Left renal cortex interstitium (tissue), 4 donors: ENCODE measurements at regions not wholly inside any gene's neighbourhood (a gene's known extent, or its start where the extent isn't known, plus 50 kb on each side); places are given as distances from the start of the nearest gene placed in this dataset.
"Not testable (repeated sequence)": the region's sequence is repeated elsewhere in the genome, so short reads cannot be mapped to it uniquely, and the experiment has no call there.

Experiments used
- DNase-seq, 4 donors: peaks; one replicate each; pipeline ENCODE4 v3.0.0-alpha.2; 2013; ENCODE audit warnings: low read depth in 4 of 4, low spot score in 2 of 4, missing footprints in 1 of 4

DNA sequence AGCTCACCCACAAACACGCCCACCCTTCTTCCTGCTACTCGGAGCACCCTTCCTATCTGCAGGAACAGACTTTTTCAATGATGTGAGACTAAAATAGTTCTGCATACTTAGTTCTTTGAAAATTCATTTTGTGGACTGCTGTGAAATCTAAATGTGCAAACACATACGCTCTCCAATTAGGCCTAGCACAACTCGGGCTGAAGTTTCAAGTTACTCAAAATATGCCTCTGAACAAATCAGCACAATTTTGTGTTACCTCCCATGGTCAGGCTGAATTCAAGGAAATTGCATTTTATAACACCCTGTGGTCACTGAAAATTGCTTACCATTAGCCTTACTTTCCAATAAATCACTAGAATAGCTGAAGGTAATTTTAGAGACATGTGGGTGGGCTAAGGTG, 323.8 kb upstream of the ADCY2 start:
- DNase-seq, result no peak

DNA sequence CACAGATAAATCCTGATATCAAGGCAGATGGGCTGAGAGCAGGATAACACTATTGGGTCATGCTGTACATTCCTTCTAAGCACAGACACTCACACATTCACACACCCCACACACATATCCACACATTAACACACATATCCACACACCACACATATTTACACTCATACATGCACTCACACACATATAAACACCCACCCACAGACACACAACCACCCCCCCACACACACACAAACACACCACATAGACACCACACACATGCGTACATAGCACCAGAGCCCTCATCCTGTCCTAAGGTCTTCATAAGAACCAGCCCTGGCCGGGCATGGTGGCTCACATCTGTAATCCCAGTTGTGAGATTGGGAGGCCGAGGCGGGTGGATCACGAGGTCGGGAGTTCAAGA, 322.3 kb upstream of the ADCY2 start:
- no peak for DNase-seq

DNA sequence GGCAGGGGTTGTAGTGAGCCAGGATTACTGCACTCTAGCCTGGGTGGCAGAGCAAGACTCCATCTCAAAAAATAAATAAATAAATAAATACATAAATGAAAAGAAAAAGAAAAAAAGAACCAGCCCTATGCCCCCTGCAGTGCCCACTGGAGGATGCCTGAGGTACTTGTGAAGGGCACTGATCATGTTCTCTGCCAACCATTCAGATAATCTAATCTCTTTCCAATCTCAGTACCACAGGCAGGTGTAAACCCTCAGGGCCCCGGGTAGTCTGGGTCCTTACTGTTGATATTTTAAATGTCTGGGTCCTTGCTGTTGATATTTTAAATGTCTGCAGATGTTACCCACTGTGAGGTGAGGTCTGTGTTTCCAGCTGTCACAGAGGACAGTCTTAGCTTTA, 321.8 kb upstream of the ADCY2 start:
- DNase-seq, result no peak

- DNase-seq, result no peak
Measured at GRCh38 chr5:7075470-7075869, 320.5 kb upstream of the ADCY2 start.

DNA sequence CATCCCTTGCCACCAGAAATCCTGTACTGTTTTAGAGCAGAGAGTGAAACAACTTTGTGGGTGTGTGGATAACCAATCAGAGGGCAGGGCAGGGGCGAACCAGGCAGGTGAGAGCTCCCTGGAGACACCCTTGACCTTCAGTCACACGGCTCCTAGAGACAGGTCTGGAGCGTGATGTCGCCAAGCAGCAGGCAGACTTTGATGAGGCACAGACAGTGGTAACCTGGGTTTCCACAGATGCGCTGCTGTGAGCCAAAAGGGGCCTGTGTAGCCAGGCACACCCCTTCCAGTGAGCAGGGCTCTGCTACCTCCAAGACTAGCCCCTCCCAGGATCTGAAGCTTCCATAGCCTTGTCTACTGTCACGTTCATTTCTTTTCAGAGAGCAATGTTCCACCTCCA, 317.8 kb upstream of the ADCY2 start:
- DNase-seq, result no peak

DNA sequence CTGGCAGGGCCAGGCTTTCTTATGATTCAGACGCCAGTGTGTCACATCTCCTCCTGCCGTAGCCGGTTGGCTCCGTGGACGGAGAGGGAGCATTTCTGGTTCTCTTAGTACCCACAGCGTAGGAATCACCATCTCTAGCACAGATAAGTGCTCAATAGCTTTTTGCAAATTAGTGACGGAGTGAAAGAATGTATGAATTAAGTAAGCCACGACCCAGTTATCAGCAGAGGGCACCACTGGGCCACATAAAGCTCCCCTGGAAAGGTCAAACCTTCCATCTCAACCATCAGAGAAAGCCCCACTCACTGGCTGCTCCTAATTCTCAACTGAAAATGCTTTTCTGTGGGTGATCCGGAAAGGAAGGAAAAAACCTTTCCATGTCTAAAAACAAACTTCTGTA, 317.0 kb upstream of the ADCY2 start:
- DNase-seq, result peak in 3 of 4 donors; percentile 4 to 10 (median 6)

- DNase-seq, result no peak
Measured at GRCh38 chr5:7080501-7080900, 315.4 kb upstream of the ADCY2 start.

DNA sequence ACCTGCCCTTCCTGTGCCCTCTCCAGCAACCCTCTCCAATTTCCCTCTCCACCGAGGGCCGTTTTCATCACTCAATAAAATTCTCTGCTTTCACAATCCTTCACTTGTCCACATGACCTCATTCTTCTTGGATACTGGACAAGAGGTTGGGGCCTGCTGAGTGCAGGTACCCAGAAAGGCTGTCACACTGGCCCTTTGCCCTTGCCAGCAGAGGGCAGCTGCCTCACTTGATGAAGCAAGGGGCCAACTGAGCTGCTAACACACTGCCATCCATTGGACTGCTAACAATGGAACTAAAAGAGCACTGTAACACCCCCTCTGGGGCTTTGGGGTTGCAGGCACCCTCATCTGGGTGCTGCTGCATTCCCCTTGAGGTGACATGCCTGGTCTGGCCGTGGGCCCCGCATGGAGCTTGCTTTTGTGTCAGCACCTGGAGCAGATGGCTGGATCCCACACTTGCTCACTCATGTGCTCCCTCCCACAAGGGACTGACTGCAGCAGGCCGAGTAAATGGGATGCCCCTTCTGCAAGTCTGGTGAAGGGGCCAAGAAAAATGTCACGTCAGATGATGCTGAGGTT, 308.1 kb upstream of the ADCY2 start:
- no peak for DNase-seq

GRCh38 chr5:7088849-7089248, 307.1 kb upstream of the ADCY2 start:
- DNase-seq, result no peak

DNA sequence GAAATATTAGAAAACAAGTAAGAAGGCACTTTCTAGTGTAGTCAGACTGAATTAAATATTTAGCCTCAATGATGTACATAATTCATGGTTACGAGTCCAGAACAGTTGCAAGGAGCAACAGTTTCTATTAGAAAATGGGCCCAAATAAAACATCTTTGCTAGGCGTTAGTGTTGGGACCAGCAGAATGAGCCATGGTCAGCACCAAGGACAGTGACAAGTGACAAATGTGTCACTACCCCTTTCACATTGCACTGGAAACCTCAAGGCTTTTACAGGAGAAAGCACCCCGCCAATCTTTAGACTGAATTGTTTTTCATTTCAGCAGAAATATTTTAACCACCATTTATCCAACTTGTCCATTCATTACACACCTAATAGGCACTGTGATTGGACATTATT, 301.3 kb upstream of the ADCY2 start:
- peak in 3 of 4 donors; percentile 19 to 50 (median 24) for DNase-seq

- DNase-seq, result no peak
Measured at GRCh38 chr5:7096294-7096693, 299.6 kb upstream of the ADCY2 start.

GRCh38 chr5:7105358-7105757, 290.6 kb upstream of the ADCY2 start:
- DNase-seq, result no peak

- no peak for DNase-seq
Measured at GRCh38 chr5:7117961-7118360, 278.0 kb upstream of the ADCY2 start.

GRCh38 chr5:7131680-7132079, 264.3 kb upstream of the ADCY2 start:
- no peak for DNase-seq

- DNase-seq, result no peak
Measured at GRCh38 chr5:7146886-7147285, 249.1 kb upstream of the ADCY2 start.

- DNase-seq, result no peak
Measured at GRCh38 chr5:7157083-7157482, 238.9 kb upstream of the ADCY2 start.

DNA sequence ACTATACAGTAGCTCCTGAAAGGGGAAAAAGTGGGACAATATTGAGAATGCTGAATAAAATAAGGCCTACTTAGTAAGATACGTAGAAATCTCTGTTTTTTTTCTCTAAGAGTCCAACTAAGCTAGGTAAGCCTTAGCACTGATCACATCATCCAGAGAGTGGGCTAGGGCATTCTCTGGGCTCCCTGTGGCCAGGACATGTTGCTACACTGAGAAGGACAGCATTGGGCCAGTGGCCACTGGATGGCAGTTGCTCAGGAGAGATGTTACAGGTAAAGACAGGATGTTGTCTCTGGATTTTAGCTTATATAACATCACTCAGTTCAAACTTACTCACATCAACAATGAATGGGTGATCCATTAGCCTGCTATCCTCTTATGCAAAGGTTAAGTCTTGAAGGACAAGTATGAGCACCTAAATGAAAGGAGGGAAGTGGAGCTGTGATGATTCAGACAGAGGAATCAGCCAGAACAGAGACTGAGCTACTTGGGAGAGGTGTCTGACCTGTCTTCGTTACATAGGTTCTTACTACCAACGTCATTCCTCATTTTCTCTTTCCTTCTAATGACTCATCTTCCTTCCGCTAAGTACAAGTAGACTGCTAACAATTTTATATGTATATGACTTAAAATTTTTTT, 226.6 kb upstream of the ADCY2 start:
- no peak for DNase-seq

- not testable (repeated sequence) for DNase-seq
Measured at GRCh38 chr5:7170785-7171184, 225.2 kb upstream of the ADCY2 start.

- no peak for DNase-seq
Measured at GRCh38 chr5:7179364-7179763, 216.6 kb upstream of the ADCY2 start.

DNA sequence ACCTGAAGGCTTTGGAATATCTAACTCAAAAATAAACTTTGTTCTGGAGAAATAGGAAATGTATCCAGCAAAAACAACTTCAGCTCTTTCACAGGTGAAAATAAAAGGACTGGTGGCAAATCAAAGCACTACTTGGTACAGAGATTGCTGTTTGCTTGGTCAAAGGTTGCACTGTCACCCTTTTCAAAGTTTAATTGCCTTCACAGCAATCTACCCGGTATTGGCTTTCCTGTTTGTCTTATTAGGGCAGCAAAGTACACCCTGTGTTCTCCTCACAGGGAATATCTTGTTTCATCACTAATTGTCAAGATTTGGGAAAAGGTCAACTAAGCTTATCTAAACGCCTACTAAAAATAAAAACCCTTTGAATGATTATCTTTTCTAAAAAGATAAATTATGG, 214.1 kb upstream of the ADCY2 start:
- no peak for DNase-seq

GRCh38 chr5:7185742-7186141, 210.2 kb upstream of the ADCY2 start:
- no peak for DNase-seq

DNA sequence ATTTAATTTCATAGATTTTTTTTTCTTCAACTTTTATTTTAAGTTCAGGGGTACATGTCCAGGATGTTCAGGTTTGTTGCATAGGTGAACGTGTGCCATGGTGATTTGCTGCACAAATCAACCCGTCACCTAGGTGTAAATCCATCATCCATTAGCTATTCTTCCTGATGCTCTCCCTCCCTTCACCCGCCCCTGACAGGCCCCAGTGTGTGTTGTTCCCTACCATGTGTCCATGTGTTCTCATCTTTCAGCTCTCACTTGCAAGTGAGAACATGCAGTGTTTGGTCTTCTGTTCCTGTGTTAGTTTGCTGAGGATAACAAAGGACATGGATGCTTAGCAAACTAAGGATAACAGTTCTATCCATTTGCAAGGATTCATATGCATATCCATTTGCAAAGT, 209.1 kb upstream of the ADCY2 start:
- no peak for DNase-seq

DNA sequence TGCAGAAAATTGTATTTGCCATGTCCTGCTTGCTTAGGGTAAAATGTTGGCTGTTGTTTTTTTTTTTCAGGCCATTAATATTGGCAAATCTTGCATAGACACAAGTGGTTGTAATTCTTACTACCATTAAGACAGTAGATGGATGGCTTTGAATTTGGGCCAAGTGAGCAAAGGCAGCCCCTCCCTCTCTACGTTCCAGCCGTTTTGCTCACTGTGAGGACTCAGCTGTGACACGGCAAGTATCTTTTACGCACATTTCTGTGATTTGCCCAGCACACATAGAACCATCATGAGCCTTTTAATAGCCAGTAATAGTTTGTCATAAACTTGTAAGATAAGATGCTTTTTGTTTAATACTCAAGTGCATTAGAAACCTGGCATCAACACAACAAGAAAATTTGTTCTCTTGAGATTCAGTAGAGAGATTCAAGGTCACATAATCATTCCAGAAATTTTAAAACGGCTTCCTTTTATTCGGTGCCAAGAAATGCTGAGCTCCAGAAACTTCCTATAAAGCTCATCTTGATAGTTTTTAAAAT, 205.2 kb upstream of the ADCY2 start:
- no peak for DNase-seq
